SH-SY5Y (cell line): ENCODE measurements at regions not wholly inside any gene's neighbourhood (a gene's known extent, or its start where the extent isn't known, plus 50 kb on each side); places are given as distances from the start of the nearest gene placed in this dataset.

Experiments used
- GATA2 ChIP-seq: IDR thresholded peaks from 2 replicates; pipeline ENCODE4 v1.6.1; 2011; ENCODE audit warnings: mild to moderate bottlenecking, low read depth, low read length
- GATA3 ChIP-seq: IDR thresholded peaks from 2 replicates; pipeline ENCODE4 v1.6.1; 2011; ENCODE audit warnings: low read depth, mild to moderate bottlenecking, low read length, moderate library complexity

- TF ChIP-seq GATA2 (no peak), GATA3 (no peak)
Observed at GRCh38 chr3:150253622-150254021, 154.5 kb upstream of the TSC22D2 start.
